SK-N-SH treated with all-trans-retinoic acid at 6 μM for 48 hours (cell line): ENCODE measurements at regions not wholly inside any gene's neighbourhood (a gene's known extent, or its start where the extent isn't known, plus 50 kb on each side); places are given as distances from the start of the nearest gene placed in this dataset.

Experiments used
- BACH2 ChIP-seq: fragments of 250-450 bp; sonication (Bioruptor Pico); IDR thresholded peaks from 2 replicates; pipeline ENCODE4 v1.9.0; 2021; ENCODE audit warnings: mild to moderate bottlenecking, borderline replicate concordance
- CREB5 ChIP-seq: fragments of 250-450 bp; sonication (Bioruptor Pico); IDR thresholded peaks from 2 replicates; pipeline ENCODE4 v1.5.1; 2020; ENCODE audit warnings: low read depth, mild to moderate bottlenecking, moderate library complexity
- CSDC2 ChIP-seq: fragments of 250-450 bp; sonication (Bioruptor Pico); IDR thresholded peaks from 2 replicates; pipeline ENCODE4 v1.5.0; 2020; ENCODE audit warnings: mild to moderate bottlenecking, moderate library complexity
- ESRRG ChIP-seq: fragments of 250-450 bp; sonication (Bioruptor Pico); IDR thresholded peaks from 2 replicates; pipeline ENCODE4 v1.6.1; 2021; ENCODE audit warnings: mild to moderate bottlenecking
- PATZ1 ChIP-seq: fragments of 250-450 bp; sonication (Bioruptor Pico); IDR thresholded peaks from 2 replicates; pipeline ENCODE4 v1.8.0; 2020; ENCODE audit warnings: mild to moderate bottlenecking, moderate library complexity, borderline replicate concordance
- RARB ChIP-seq: fragments of 250-450 bp; sonication (Bioruptor Pico); IDR thresholded peaks from 2 replicates; pipeline ENCODE4 v1.8.0; 2021; ENCODE audit warnings: mild to moderate bottlenecking, moderate library complexity
- TCF4 ChIP-seq: fragments of 250-450 bp; sonication (Bioruptor Pico); IDR thresholded peaks from 2 replicates; pipeline ENCODE4 v1.8.0; 2021; ENCODE audit warnings: mild to moderate bottlenecking, moderate library complexity, borderline replicate concordance
- TSHZ2 ChIP-seq: fragments of 250-450 bp; sonication (Bioruptor Pico); IDR thresholded peaks from 2 replicates; pipeline ENCODE4 v1.5.0; 2020; ENCODE audit warnings: mild to moderate bottlenecking, moderate library complexity
- ZC3H10 ChIP-seq: fragments of 250-450 bp; sonication (Bioruptor Pico); IDR thresholded peaks from 2 replicates; pipeline ENCODE4 v1.5.1; 2021; ENCODE audit warnings: mild to moderate bottlenecking, moderate library complexity
- ZFP3 ChIP-seq: fragments of 250-450 bp; sonication (Bioruptor Pico); IDR thresholded peaks from 2 replicates; pipeline ENCODE4 v1.5.0; 2020; ENCODE audit warnings: mild to moderate bottlenecking, moderate library complexity
- ZFP30 ChIP-seq: fragments of 450-650 bp; formaldehyde crosslinking; IDR thresholded peaks from 2 replicates; pipeline ENCODE4 v1.5.0; 2022; ENCODE audit warnings: mild to moderate bottlenecking, moderate library complexity
- ZNF8 ChIP-seq: fragments of 450-650 bp; formaldehyde crosslinking; IDR thresholded peaks from 2 replicates; pipeline ENCODE4 v1.5.0; 2020; ENCODE audit warnings: mild to moderate bottlenecking, moderate library complexity

GRCh38 chr4:189440716-189441115, 500.0 kb upstream of the FRG1 start:
- TF ChIP-seq RARB (CRISPR knock-in tag): no peak
- no peak for TF ChIP-seq ESRRG (CRISPR knock-in tag)
- no peak for TF ChIP-seq BACH2
- TF ChIP-seq ZFP30 (CRISPR knock-in tag): no peak
- no peak for TF ChIP-seq PATZ1 (CRISPR knock-in tag)
- no peak for TF ChIP-seq CREB5 (CRISPR knock-in tag)
- TF ChIP-seq ZC3H10 (CRISPR knock-in tag): no peak
- no peak for TF ChIP-seq CSDC2 (CRISPR knock-in tag)
- no peak for TF ChIP-seq TSHZ2 (CRISPR knock-in tag)
- TF ChIP-seq ZFP3 (CRISPR knock-in tag): no peak
- TF ChIP-seq TCF4 (CRISPR knock-in tag): no peak
- TF ChIP-seq ZNF8 (CRISPR knock-in tag): no peak
